ENCODE measurements at regions not wholly inside any gene's neighbourhood (a gene's known extent, or its start where the extent isn't known, plus 50 kb on each side); places are given as distances from the start of the nearest gene placed in this dataset.

GRCh38 chr5:166505067-166505466 lies 1786.4 kb upstream of the WWC1 start:
- Mint-ChIP-seq H3K4me3 (no peak overlapping the region), H3K4me1 (no peaks in the 10 kb centered on the region), H3K27ac (no peak overlapping the region), H3K27me3 (ENCODE audit: low read depth in 3 of 3) (no peaks in the 10 kb centered on the region), H3K9me3 (peaks cover 4 to 52% (median 28%) of the 10 kb centered on the region in 6 donors), H3K36me3 (no peaks in the 10 kb centered on the region)
- DNase-seq, result no peak

GRCh38 chr5:166505544-166505943 lies 1785.9 kb upstream of the WWC1 start:
- no peak overlapping the region for H3K27ac Mint-ChIP-seq
- no peak overlapping the region for H3K4me3 Mint-ChIP-seq
- H3K36me3 Mint-ChIP-seq, result no peaks in the 10 kb centered on the region
- H3K9me3 Mint-ChIP-seq, result peaks cover 4 to 50% (median 32%) of the 10 kb centered on the region in 6 donors
- H3K4me1 Mint-ChIP-seq, result no peaks in the 10 kb centered on the region
- no peaks in the 10 kb centered on the region for H3K27me3 Mint-ChIP-seq (ENCODE audit: low read depth in 3 of 3)
- no peak for DNase-seq

GRCh38 chr5:166507810-166508425 lies 1783.5 kb upstream of the WWC1 start:
- H3K4me1 Mint-ChIP-seq, result no peaks in the 10 kb centered on the region
- H3K27me3 Mint-ChIP-seq (ENCODE audit: low read depth in 3 of 3), result no peaks in the 10 kb centered on the region
- H3K36me3 Mint-ChIP-seq, result no peaks in the 10 kb centered on the region
- DNase-seq, result no peak
- H3K9me3 Mint-ChIP-seq, result peaks cover 4 to 57% (median 28%) of the 10 kb centered on the region in 6 donors
- no peak overlapping the region for H3K27ac Mint-ChIP-seq
- no peak overlapping the region for H3K4me3 Mint-ChIP-seq

- H3K27ac Mint-ChIP-seq, result no peak overlapping the region
- H3K36me3 Mint-ChIP-seq, result peaks cover 0 to 5% (median 4%) of the 10 kb centered on the region in 3 donors
- H3K9me3 Mint-ChIP-seq, result peaks cover 12 to 69% (median 25%) of the 10 kb centered on the region in 6 donors
- no peaks in the 10 kb centered on the region for H3K27me3 Mint-ChIP-seq (ENCODE audit: low read depth in 3 of 3)
- H3K4me3 Mint-ChIP-seq, result no peak overlapping the region
- no peak for DNase-seq
- H3K4me1 Mint-ChIP-seq, result no peaks in the 10 kb centered on the region
These were observed 1782.4 kb upstream of the WWC1 start for GRCh38 chr5:166509085-166509484.

GRCh38 chr5:166517976-166518375 lies 1773.5 kb upstream of the WWC1 start:
- Mint-ChIP-seq H3K4me1 (no peaks in the 10 kb centered on the region), H3K27ac (no peak overlapping the region), H3K36me3 (peaks cover 0 to 5% (median 4%) of the 10 kb centered on the region in 3 donors), H3K4me3 (no peak overlapping the region), H3K9me3 (peaks cover 15 to 62% (median 22%) of the 10 kb centered on the region in 6 donors), H3K27me3 (ENCODE audit: low read depth in 3 of 3) (no peaks in the 10 kb centered on the region)
- no peak for DNase-seq

- no peak overlapping the region for H3K4me3 Mint-ChIP-seq
- no peak overlapping the region for H3K27ac Mint-ChIP-seq
- H3K36me3 Mint-ChIP-seq, result no peaks in the 10 kb centered on the region
- H3K27me3 Mint-ChIP-seq (ENCODE audit: low read depth in 3 of 3), result no peaks in the 10 kb centered on the region
- peaks cover 14 to 58% (median 21%) of the 10 kb centered on the region in 6 donors for H3K9me3 Mint-ChIP-seq
- no peaks in the 10 kb centered on the region for H3K4me1 Mint-ChIP-seq
- DNase-seq, result no peak
These were observed 1768.2 kb upstream of the WWC1 start for GRCh38 chr5:166523206-166523605.

GRCh38 chr5:166529200-166529599 lies 1762.2 kb upstream of the WWC1 start:
- Mint-ChIP-seq H3K4me3 (no peak overlapping the region), H3K4me1 (no peaks in the 10 kb centered on the region), H3K36me3 (no peaks in the 10 kb centered on the region), H3K27ac (no peak overlapping the region), H3K27me3 (ENCODE audit: low read depth in 3 of 3) (no peaks in the 10 kb centered on the region), H3K9me3 (peaks cover 10 to 49% (median 15%) of the 10 kb centered on the region in 6 donors)
- no peak for DNase-seq

- H3K4me1 Mint-ChIP-seq, result no peaks in the 10 kb centered on the region
- peaks cover 2 to 38% (median 14%) of the 10 kb centered on the region in 6 donors for H3K9me3 Mint-ChIP-seq
- no peak overlapping the region for H3K27ac Mint-ChIP-seq
- no peak overlapping the region for H3K4me3 Mint-ChIP-seq
- no peak for DNase-seq
- peaks cover 0 to 4% (median 0%) of the 10 kb centered on the region in 3 donors for H3K36me3 Mint-ChIP-seq
- no peaks in the 10 kb centered on the region for H3K27me3 Mint-ChIP-seq (ENCODE audit: low read depth in 3 of 3)
These were observed 1758.8 kb upstream of the WWC1 start for GRCh38 chr5:166532456-166533220.

- no peaks in the 10 kb centered on the region for H3K27me3 Mint-ChIP-seq (ENCODE audit: low read depth in 3 of 3)
These were observed 1755.8 kb upstream of the WWC1 start for GRCh38 chr5:166535641-166536040.

GRCh38 chr5:166540156-166540555 lies 1751.3 kb upstream of the WWC1 start:
- no peak for DNase-seq
- peaks cover 0 to 3% (median 0%) of the 10 kb centered on the region in 3 donors for H3K27me3 Mint-ChIP-seq (ENCODE audit: low read depth in 3 of 3)
- H3K36me3 Mint-ChIP-seq, result peaks cover 0 to 4% (median 0%) of the 10 kb centered on the region in 3 donors
- no peaks in the 10 kb centered on the region for H3K4me1 Mint-ChIP-seq
- H3K4me3 Mint-ChIP-seq, result no peak overlapping the region
- peaks cover 4 to 32% (median 14%) of the 10 kb centered on the region in 6 donors for H3K9me3 Mint-ChIP-seq
- no peak overlapping the region for H3K27ac Mint-ChIP-seq

More at GRCh38 chr5:166535641-166536040, 1755.8 kb upstream of the WWC1 start:
- no peak for DNase-seq
- Mint-ChIP-seq H3K27ac (no peak overlapping the region), H3K4me1 (no peaks in the 10 kb centered on the region), H3K4me3 (no peak overlapping the region), H3K9me3 (peaks cover 5 to 38% (median 16%) of the 10 kb centered on the region in 6 donors), H3K36me3 (peaks cover 0 to 4% (median 0%) of the 10 kb centered on the region in 3 donors)

GRCh38 chr5:166551384-166551783 lies 1740.1 kb upstream of the WWC1 start:
- H3K4me1 Mint-ChIP-seq, result no peaks in the 10 kb centered on the region
- H3K4me3 Mint-ChIP-seq, result no peak overlapping the region
- no peak for DNase-seq
- H3K36me3 Mint-ChIP-seq, result no peaks in the 10 kb centered on the region
- no peaks in the 10 kb centered on the region for H3K27me3 Mint-ChIP-seq (ENCODE audit: low read depth in 3 of 3)
- no peak overlapping the region for H3K27ac Mint-ChIP-seq
- peaks cover 6 to 33% (median 16%) of the 10 kb centered on the region in 6 donors for H3K9me3 Mint-ChIP-seq

GRCh38 chr5:166553778-166554177 lies 1737.7 kb upstream of the WWC1 start:
- no peak overlapping the region for H3K4me3 Mint-ChIP-seq
- no peaks in the 10 kb centered on the region for H3K36me3 Mint-ChIP-seq
- no peak overlapping the region for H3K27ac Mint-ChIP-seq
- no peaks in the 10 kb centered on the region for H3K4me1 Mint-ChIP-seq
- H3K9me3 Mint-ChIP-seq, result peaks cover 8 to 32% (median 17%) of the 10 kb centered on the region in 6 donors
- no peak for DNase-seq
- no peaks in the 10 kb centered on the region for H3K27me3 Mint-ChIP-seq (ENCODE audit: low read depth in 3 of 3)

GRCh38 chr5:166561759-166562158 lies 1729.7 kb upstream of the WWC1 start:
- Mint-ChIP-seq H3K36me3 (peaks cover 0 to 4% (median 0%) of the 10 kb centered on the region in 3 donors), H3K9me3 (peaks cover 5 to 51% (median 20%) of the 10 kb centered on the region in 6 donors), H3K4me3 (no peak overlapping the region), H3K4me1 (no peaks in the 10 kb centered on the region), H3K27ac (no peak overlapping the region), H3K27me3 (ENCODE audit: low read depth in 3 of 3) (no peaks in the 10 kb centered on the region)
- no peak for DNase-seq

- no peak overlapping the region for H3K4me3 Mint-ChIP-seq
- H3K4me1 Mint-ChIP-seq, result no peaks in the 10 kb centered on the region
- H3K27ac Mint-ChIP-seq, result no peak overlapping the region
- no peak for DNase-seq
- peaks cover 0 to 4% (median 0%) of the 10 kb centered on the region in 3 donors for H3K36me3 Mint-ChIP-seq
- H3K27me3 Mint-ChIP-seq (ENCODE audit: low read depth in 3 of 3), result no peaks in the 10 kb centered on the region
- peaks cover 5 to 51% (median 20%) of the 10 kb centered on the region in 6 donors for H3K9me3 Mint-ChIP-seq
These were observed 1729.2 kb upstream of the WWC1 start for GRCh38 chr5:166562246-166562645.
